ENCODE measurements at regions not wholly inside any gene's neighbourhood (a gene's known extent, or its start where the extent isn't known, plus 50 kb on each side); places are given as distances from the start of the nearest gene placed in this dataset.

GRCh38 chr13:90287521-90287920 lies 1060.0 kb upstream of the MIR17HG start:
- Histone ChIP-seq H3K4me1 (no peaks in the 10 kb centered on the region), H3K4me3 (no peak overlapping the region), H3K27ac (no peak overlapping the region), H3K27me3 (no peaks in the 10 kb centered on the region), H3K36me3 (no peaks in the 10 kb centered on the region), H3K9me3 (no peaks in the 10 kb centered on the region)
- TF ChIP-seq POLR2A (IDR thresholded peaks at IDR 0.05), result no peak
- no peak for TF ChIP-seq CTCF (IDR thresholded peaks at IDR 0.05)
- WGBS, 2 donors, result 85 to 88% methylated on average over 4 of the region's 8 CpGs
- DNase-seq, result no peak
- intact Hi-C loops (cut with DNase I), result no loop called here

DNA sequence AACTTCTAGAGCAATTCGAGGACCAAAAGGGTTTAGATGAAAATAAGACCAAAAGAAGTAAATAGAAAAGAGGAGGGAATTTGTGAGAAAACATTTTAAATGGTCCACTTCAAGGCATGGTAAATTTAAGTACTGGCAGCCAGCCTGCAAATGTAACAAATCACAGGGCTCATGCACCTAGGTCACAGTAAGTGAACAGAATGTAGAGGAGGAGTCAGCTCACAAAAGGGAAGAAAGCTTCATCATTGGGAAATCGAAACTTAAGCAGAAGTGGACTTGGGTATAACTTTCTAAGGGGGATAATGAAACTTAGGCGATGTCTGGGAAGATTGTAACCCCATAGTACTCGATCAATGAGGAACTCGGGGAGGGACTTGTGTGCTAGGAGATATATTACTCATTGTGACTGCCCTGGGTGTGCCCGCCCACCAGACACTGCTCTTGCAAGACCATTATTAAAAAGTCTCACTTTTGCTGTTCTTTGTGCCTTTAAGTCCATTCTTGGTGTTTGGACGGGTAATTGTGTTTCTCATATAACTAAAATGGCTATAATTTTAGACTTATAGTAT lies 1053.6 kb upstream of the MIR17HG start:
- Histone ChIP-seq H3K27ac (no peak overlapping the region), H3K36me3 (no peaks in the 10 kb centered on the region), H3K27me3 (no peaks in the 10 kb centered on the region), H3K9me3 (no peaks in the 10 kb centered on the region), H3K4me1 (no peaks in the 10 kb centered on the region), H3K4me3 (no peak overlapping the region)
- intact Hi-C loops (cut with DNase I), result no loop called here
- DNase-seq, result no peak
- no peak for TF ChIP-seq POLR2A (IDR thresholded peaks at IDR 0.05)
- TF ChIP-seq CTCF (IDR thresholded peaks at IDR 0.05), result no peak
- 80 to 89% methylated on average over 7 of the region's 7 CpGs for WGBS, 2 donors

DNA sequence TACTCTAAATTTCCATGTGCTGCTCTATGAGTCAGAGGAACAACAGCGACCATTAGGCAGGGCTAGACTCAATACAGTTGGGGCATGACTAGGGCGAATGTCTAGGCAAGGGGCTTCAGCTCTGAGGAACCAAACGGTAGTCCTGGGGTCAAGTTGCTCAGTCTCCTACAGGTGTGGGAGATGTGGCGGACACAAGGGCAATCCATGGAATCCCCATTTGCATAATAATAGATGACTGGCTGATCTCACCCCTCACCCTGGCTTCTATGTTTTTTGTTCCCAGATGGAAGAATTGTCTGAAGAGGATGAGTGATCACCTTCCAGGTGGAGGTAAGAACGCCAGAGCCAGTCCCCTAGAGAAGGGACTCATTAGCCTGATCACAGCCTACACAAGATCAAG lies 1048.2 kb upstream of the MIR17HG start:
- DNase-seq, result no peak
- Histone ChIP-seq H3K27ac (no peak overlapping the region), H3K36me3 (no peaks in the 10 kb centered on the region), H3K4me3 (no peak overlapping the region), H3K27me3 (no peaks in the 10 kb centered on the region), H3K4me1 (no peaks in the 10 kb centered on the region), H3K9me3 (no peaks in the 10 kb centered on the region)
- TF ChIP-seq CTCF (IDR thresholded peaks at IDR 0.05) (no peak), POLR2A (IDR thresholded peaks at IDR 0.05) (no peak)
- WGBS, 2 donors, result 78 to 88% methylated on average over 5 of the region's 5 CpGs
- intact Hi-C loops (cut with DNase I), result no loop called here

DNA sequence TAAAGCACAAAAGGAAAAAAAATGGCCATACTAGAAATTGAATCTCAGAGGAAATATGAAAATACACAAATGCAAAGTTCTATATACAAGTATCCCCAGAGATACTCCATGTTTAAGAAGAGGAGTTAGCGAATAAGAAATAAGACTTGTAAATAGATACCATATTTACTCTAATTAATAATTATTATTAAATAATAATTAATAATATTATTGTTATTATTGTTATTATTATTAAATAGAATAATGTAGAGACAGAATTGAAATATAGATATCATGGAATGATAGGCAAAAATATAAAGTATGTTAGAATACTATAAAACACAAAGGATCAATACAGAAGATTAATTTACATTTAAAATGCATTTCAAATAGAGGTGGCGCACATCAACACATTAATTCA lies 1047.5 kb upstream of the MIR17HG start:
- intact Hi-C loops (cut with DNase I), result no loop called here
- Histone ChIP-seq H3K36me3 (no peaks in the 10 kb centered on the region), H3K4me1 (no peaks in the 10 kb centered on the region)

GRCh38 chr13:90302107-90302506 lies 1045.4 kb upstream of the MIR17HG start:
- 75% methylated on average over 1 of the region's 1 CpG for WGBS, 2 donors
- Histone ChIP-seq H3K4me1 (no peaks in the 10 kb centered on the region), H3K27ac (no peak overlapping the region), H3K4me3 (no peak overlapping the region), H3K36me3 (no peaks in the 10 kb centered on the region), H3K9me3 (no peaks in the 10 kb centered on the region), H3K27me3 (no peaks in the 10 kb centered on the region)
- TF ChIP-seq POLR2A (IDR thresholded peaks at IDR 0.05), result no peak
- TF ChIP-seq CTCF (IDR thresholded peaks at IDR 0.05), result no peak
- intact Hi-C loops (cut with DNase I), result no loop called here
- no peak for DNase-seq

More for the DNA sequence above, 1047.5 kb upstream of the MIR17HG start:
- Histone ChIP-seq H3K4me3 (no peak overlapping the region), H3K9me3 (no peaks in the 10 kb centered on the region), H3K27me3 (no peaks in the 10 kb centered on the region), H3K27ac (no peak overlapping the region)
- DNase-seq, result no peak
- TF ChIP-seq CTCF (IDR thresholded peaks at IDR 0.05) (no peak), POLR2A (IDR thresholded peaks at IDR 0.05) (no peak)
- 94 to 98% methylated on average over 2 of the region's 2 CpGs for WGBS, 2 donors

All from esophagus squamous epithelium (tissue), 5 donors.